HG03571 (cell line): ENCODE measurements at regions not wholly inside any gene's neighbourhood (a gene's known extent, or its start where the extent isn't known, plus 50 kb on each side); places are given as distances from the start of the nearest gene placed in this dataset.
A peak's percentile ranks its signal among the peaks of the same experiment; 100 is the strongest.
"Not testable (repeated sequence)": the region's sequence is repeated elsewhere in the genome, so short reads cannot be mapped to it uniquely, and the experiment has no call there.

Experiments
- ATAC-seq: cut with Tn5 transposase; IDR thresholded peaks from one replicate; pipeline ENCODE4 v1.9.1; 2021; ENCODE audit not compliant: unreplicated experiment

DNA sequence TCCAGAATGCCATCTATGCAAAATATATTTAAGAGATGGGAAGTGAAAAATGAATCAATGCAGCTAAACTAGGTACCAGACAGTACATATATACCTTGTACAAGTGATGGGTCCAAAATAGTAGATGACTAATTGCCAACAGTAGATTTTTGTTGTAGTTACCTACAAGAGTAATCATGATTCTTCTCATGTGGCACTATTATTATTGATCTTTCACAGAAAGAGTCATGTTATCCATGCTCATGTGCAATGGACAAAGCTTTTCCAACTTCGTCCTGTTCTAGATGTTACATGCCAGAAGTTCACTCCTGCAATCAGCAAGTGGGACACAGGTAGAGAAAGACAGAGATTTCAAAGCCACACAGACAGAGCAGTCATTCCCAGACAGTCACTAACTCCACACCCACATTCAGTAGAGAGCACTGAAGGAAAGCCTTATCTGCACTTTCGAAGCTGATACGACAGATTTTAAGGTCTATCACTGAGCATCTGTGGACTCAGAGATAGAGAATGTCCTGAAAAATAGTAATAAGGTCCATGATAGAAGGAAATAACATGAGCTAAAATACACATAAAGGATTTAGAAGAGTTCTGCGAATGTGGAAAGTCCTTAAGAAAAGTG, 101.6 kb upstream of the ITPRID2 start:
- ATAC-seq = no peak

DNA sequence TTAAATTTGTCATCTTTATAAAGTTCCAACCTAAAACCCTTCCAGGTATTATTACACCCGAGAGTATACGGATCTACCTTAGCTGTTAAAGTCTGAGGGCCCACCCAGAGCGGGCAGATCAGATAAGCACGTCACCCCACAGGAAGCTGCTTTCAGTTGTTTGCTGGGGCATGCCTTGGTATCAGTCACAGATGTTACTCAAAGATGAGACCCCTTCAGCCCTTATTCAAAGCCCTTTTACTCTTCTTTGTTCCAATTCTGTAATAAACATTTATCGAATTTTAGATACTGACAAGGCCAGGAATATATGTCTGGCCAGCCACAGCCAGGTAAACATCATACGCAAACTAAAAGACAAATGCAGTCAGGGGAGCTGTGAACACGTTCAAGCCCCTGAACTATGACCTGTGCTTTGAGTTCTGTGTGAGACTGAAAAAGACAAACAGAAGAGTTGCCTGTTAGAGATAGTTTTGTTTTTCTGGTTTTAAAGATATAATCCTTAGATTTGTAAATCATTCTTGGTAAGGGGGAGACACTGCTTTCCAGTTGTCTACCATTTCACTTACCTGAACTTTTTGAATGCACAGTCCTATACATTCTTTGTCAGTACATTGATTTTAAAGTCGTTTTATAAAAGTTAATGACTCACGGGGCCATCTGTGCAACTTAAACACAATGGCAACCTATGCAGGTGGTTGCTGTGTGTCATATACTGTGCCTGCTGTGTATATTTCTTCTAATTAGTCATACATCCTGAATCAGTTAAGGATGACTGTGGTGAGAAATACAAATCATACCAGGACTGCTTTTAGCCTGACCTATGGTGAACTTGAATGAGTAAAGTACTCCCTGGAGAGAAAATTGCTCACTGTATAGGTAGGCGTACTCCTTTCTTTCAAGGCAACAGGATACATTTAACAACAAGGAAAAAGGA, 100.5 kb upstream of the ITPRID2 start:
- peak; percentile 97 for ATAC-seq

- no peak for ATAC-seq
Measured at GRCh38 chr2:181792906-181793305, 98.6 kb upstream of the ITPRID2 start.

GRCh38 chr2:181798022-181798421, 93.5 kb upstream of the ITPRID2 start:
- ATAC-seq = no peak

- not testable (repeated sequence) for ATAC-seq
Measured at GRCh38 chr2:181802300-181802699, 89.2 kb upstream of the ITPRID2 start.

DNA sequence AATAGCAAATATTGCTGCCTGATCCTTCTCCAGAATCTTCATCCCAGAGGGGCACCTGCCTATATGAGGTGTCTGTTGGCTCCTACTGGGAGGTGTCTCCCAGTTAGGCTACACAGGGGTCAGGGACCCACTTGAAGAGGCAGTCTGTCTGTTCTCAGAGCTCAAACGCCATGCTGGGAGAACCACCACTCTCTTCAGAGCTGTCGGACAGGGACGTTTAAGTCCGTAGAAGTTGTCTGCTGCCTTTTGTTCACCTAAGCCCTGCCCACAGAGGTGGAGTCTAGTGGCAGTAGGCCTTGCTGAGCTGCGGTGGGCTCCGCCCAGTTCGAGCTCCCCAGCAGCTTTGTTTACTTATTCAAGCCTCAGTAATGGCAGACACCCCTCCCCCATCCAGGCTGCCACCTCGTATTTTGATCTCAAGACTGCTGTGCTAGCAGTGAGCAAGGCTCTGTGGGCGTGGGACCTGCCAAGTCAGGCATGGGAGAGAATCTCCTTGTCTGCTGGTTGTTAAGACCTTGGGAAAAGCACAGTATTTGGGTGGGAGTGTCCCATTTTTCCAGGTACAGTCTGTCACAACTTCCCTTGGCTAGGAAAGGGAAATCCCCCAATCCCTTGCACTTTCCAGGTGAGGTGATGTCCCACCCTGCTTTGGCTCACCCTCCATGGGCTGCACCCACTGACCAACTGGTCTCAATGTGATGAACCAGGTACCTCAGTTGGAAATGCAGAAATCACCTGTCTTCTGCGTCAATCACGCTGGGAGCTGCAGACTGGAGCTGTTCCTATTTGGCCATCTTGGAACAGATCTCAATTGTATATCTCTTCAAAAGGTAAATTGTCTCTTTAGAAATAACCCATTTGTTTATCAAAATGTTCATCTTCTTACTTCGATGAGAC, 87.4 kb upstream of the ITPRID2 start:
- ATAC-seq = not testable (repeated sequence)

GRCh38 chr2:181805228-181806038, 86.1 kb upstream of the ITPRID2 start:
- ATAC-seq = no peak

- no peak for ATAC-seq
Measured at GRCh38 chr2:181806039-181806392, 85.5 kb upstream of the ITPRID2 start.

GRCh38 chr2:181807526-181807925, 84.0 kb upstream of the ITPRID2 start:
- no peak for ATAC-seq

DNA sequence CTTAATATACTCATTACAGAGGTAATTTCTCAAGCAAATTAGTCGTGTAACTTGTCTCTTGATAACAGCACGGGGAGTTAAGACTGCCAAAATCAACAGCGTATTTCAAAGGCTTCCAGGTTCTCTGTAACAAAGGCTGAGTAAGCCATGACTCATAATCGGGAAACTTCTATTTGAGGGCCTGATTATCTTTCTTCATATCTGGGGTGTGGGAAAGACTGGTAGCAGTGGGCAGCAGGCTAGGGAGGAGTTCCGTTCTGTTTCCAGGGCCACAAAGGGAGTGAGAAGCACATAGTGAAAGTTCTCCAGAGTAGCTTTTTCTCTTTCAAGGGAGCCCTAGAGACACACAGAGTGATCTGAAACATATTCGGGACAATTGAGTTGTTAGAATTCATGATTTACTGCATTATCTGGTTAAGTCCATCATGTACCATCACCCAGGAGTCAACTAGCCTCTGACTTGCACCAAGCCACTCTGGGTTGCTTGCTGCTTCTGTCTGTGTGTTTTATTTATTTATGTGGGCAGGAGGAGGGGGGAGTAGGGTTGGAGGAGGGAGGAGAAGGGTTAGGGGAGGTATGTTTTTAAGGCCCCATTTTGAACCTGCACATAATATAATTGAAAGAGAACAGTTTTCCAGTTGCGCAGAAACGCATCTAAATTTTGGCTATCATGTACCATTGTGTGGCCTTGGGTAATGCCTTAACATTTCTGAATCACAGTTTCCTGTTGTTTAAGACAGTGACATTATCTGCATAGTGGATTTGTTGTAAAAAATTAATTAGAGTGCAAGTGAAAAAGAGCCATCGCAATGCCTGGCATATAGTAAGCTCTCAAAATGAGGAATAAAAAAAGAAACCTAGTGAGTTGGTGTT, 80.5 kb upstream of the ITPRID2 start:
- ATAC-seq = no peak

GRCh38 chr2:181812106-181812743, 79.3 kb upstream of the ITPRID2 start:
- ATAC-seq = no peak

GRCh38 chr2:181814057-181814491, 77.5 kb upstream of the ITPRID2 start:
- no peak for ATAC-seq

- no peak for ATAC-seq
Measured at GRCh38 chr2:181817509-181817908, 74.0 kb upstream of the ITPRID2 start.

- no peak for ATAC-seq
Measured at GRCh38 chr2:181818058-181818680, 73.4 kb upstream of the ITPRID2 start.

GRCh38 chr2:181818840-181819239, 72.7 kb upstream of the ITPRID2 start:
- no peak for ATAC-seq

DNA sequence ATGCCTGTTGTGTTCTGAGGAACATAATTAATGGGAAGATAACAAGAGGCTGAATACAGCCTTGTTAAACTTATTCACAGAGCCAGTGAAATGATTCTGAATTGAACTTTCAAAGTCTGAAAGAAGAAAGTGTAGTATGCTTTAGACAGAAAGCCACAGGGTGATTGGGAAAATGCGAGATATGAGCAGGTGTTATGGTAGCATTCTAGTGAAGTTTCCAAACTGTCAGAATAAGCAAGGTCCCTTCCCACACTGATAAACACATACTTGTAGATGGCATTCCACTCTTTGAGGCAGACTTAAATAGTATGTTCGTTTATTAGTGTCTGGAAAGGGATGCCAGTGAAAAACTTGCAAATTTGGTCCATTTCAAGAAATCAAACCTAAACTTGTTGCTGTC, 70.5 kb upstream of the ITPRID2 start:
- ATAC-seq = no peak

GRCh38 chr2:181822097-181822496, 69.4 kb upstream of the ITPRID2 start:
- ATAC-seq = no peak

- ATAC-seq = no peak
Measured at GRCh38 chr2:181823405-181823804, 68.1 kb upstream of the ITPRID2 start.
